ENCODE measurements at regions not wholly inside any gene's neighbourhood (a gene's known extent, or its start where the extent isn't known, plus 50 kb on each side); places are given as distances from the start of the nearest gene placed in this dataset.

GRCh38 chr7:120201290-120201689 is 71.7 kb upstream of the KCND2 start:
- no peak overlapping the region for H3K4me3 ChIP-seq
- no peaks in the 10 kb centered on the region for H3K36me3 ChIP-seq
- TF ChIP-seq POLR2A (IDR thresholded peaks at IDR 0.05) (no peak), POLR2AphosphoS5 (IDR thresholded peaks at IDR 0.05) (no peak), CTCF (IDR thresholded peaks at IDR 0.05) (no peak), EP300 (IDR thresholded peaks at IDR 0.05) (no peak)
- H3K4me1 ChIP-seq, result no peaks in the 10 kb centered on the region
- no peaks in the 10 kb centered on the region for H3K9me3 ChIP-seq
- 77% methylated on average over 1 of the region's 1 CpG for WGBS
- DNase-seq (ENCODE audit: low spot score in 2 of 2), result no peak
- H3K27me3 ChIP-seq, result no peaks in the 10 kb centered on the region
- no peak overlapping the region for H3K27ac ChIP-seq

GRCh38 chr7:120205101-120205500 is 67.9 kb upstream of the KCND2 start:
- no peaks in the 10 kb centered on the region for H3K9me3 ChIP-seq
- 36% methylated on average over 2 of the region's 2 CpGs for WGBS
- no peak overlapping the region for H3K27ac ChIP-seq
- TF ChIP-seq POLR2A (IDR thresholded peaks at IDR 0.05), result no peak
- TF ChIP-seq CTCF (IDR thresholded peaks at IDR 0.05), result no peak
- TF ChIP-seq EP300 (IDR thresholded peaks at IDR 0.05), result no peak
- TF ChIP-seq POLR2AphosphoS5 (IDR thresholded peaks at IDR 0.05), result no peak
- H3K4me3 ChIP-seq, result no peak overlapping the region
- DNase-seq (ENCODE audit: low spot score in 2 of 2), result no peak
- no peaks in the 10 kb centered on the region for H3K27me3 ChIP-seq
- no peaks in the 10 kb centered on the region for H3K36me3 ChIP-seq
- H3K4me1 ChIP-seq, result no peaks in the 10 kb centered on the region

GRCh38 chr7:120207037-120207436 is 65.9 kb upstream of the KCND2 start:
- H3K36me3 ChIP-seq, result no peaks in the 10 kb centered on the region
- no peak for TF ChIP-seq CTCF (IDR thresholded peaks at IDR 0.05)
- TF ChIP-seq POLR2AphosphoS5 (IDR thresholded peaks at IDR 0.05), result no peak
- no peak for TF ChIP-seq POLR2A (IDR thresholded peaks at IDR 0.05)
- no peak for TF ChIP-seq EP300 (IDR thresholded peaks at IDR 0.05)
- 70% methylated on average over 3 of the region's 3 CpGs for WGBS
- no peak overlapping the region for H3K27ac ChIP-seq
- H3K4me3 ChIP-seq, result no peak overlapping the region
- DNase-seq (ENCODE audit: low spot score in 2 of 2), result no peak
- H3K27me3 ChIP-seq, result no peaks in the 10 kb centered on the region
- H3K4me1 ChIP-seq, result no peaks in the 10 kb centered on the region
- no peaks in the 10 kb centered on the region for H3K9me3 ChIP-seq

GRCh38 chr7:120215654-120216053 is 57.3 kb upstream of the KCND2 start:
- no peak overlapping the region for H3K4me3 ChIP-seq
- DNase-seq (ENCODE audit: low spot score in 2 of 2), result no peak
- no peaks in the 10 kb centered on the region for H3K27me3 ChIP-seq
- WGBS, result 93% methylated on average over 7 of the region's 7 CpGs
- no peak overlapping the region for H3K27ac ChIP-seq
- no peaks in the 10 kb centered on the region for H3K9me3 ChIP-seq
- no peaks in the 10 kb centered on the region for H3K36me3 ChIP-seq
- no peaks in the 10 kb centered on the region for H3K4me1 ChIP-seq
- TF ChIP-seq CTCF (IDR thresholded peaks at IDR 0.05) (no peak), EP300 (IDR thresholded peaks at IDR 0.05) (no peak), POLR2A (IDR thresholded peaks at IDR 0.05) (no peak), POLR2AphosphoS5 (IDR thresholded peaks at IDR 0.05) (no peak)

GRCh38 chr7:120216947-120217346 is 56.0 kb upstream of the KCND2 start:
- no peaks in the 10 kb centered on the region for H3K27me3 ChIP-seq
- TF ChIP-seq CTCF (IDR thresholded peaks at IDR 0.05), result no peak
- TF ChIP-seq EP300 (IDR thresholded peaks at IDR 0.05), result no peak
- no peak for TF ChIP-seq POLR2A (IDR thresholded peaks at IDR 0.05)
- TF ChIP-seq POLR2AphosphoS5 (IDR thresholded peaks at IDR 0.05), result no peak
- no peak overlapping the region for H3K27ac ChIP-seq
- no peaks in the 10 kb centered on the region for H3K36me3 ChIP-seq
- DNase-seq (ENCODE audit: low spot score in 2 of 2), result no peak
- no peaks in the 10 kb centered on the region for H3K4me1 ChIP-seq
- H3K9me3 ChIP-seq, result no peaks in the 10 kb centered on the region
- WGBS, result 55% methylated on average over 2 of the region's 2 CpGs
- no peak overlapping the region for H3K4me3 ChIP-seq
